Thoracic aorta (tissue), 2 donors: ENCODE measurements at regions not wholly inside any gene's neighbourhood (a gene's known extent, or its start where the extent isn't known, plus 50 kb on each side); places are given as distances from the start of the nearest gene placed in this dataset.

ENCODE experiments used
- ATAC-seq: fragments of 150-250 bp; one replicate; pipeline ENCODE4 v1.8.0; 2017; ENCODE audit warnings: low read depth; ENCODE audit not compliant: insufficient number of reproducible peaks, low FRiP score
- DNase-seq: peaks from one replicate; pipeline ENCODE4 v3.0.0-alpha.2; 2020; ENCODE audit warnings: low spot score
- H3K27ac ChIP-seq, 2 donors: fragments of 200-600 bp; sonication (generic); 1 replicate in 1 of 2; 2 replicates in 1 of 2; pipeline ENCODE4 v1.5.1; 2016; ENCODE audit warnings: mild to moderate bottlenecking in 2 of 2, moderate library complexity in 2 of 2
- H3K27me3 ChIP-seq: fragments of 200-600 bp; sonication (generic); replicated peaks from 2 replicates; pipeline ENCODE4 v1.6.0; 2016; ENCODE audit warnings: mild to moderate bottlenecking; ENCODE audit not compliant: insufficient read depth
- H3K36me3 ChIP-seq: fragments of 200-600 bp; sonication (generic); one replicate; pipeline ENCODE4 v1.5.1; 2016
- H3K4me1 ChIP-seq, 2 donors: fragments of 200-600 bp; sonication (generic); 1 replicate in 1 of 2; 2 replicates in 1 of 2; pipeline versions ENCODE4 v1.5.1 to v1.6.0; 2016; ENCODE audit warnings: low read depth in 2 of 2, mild to moderate bottlenecking in 1 of 2; ENCODE audit not compliant: control insufficient read depth in 1 of 2
- H3K4me3 ChIP-seq: fragments of 200-600 bp; sonication (generic); 2 replicates; pipeline ENCODE4 v1.5.1; 2016; ENCODE audit warnings: mild to moderate bottlenecking
- H3K9me3 ChIP-seq: fragments of 200-600 bp; sonication (generic); 2 replicates; pipeline ENCODE4 v1.5.1; 2016
- TF ChIP-seq, protein P1 (sequence below): fragments of 200-600 bp; sonication (generic); IDR thresholded peaks from one replicate; pipeline ENCODE4 v1.5.1; 2019; ENCODE audit warnings: antibody characterized with exemption

DNA sequence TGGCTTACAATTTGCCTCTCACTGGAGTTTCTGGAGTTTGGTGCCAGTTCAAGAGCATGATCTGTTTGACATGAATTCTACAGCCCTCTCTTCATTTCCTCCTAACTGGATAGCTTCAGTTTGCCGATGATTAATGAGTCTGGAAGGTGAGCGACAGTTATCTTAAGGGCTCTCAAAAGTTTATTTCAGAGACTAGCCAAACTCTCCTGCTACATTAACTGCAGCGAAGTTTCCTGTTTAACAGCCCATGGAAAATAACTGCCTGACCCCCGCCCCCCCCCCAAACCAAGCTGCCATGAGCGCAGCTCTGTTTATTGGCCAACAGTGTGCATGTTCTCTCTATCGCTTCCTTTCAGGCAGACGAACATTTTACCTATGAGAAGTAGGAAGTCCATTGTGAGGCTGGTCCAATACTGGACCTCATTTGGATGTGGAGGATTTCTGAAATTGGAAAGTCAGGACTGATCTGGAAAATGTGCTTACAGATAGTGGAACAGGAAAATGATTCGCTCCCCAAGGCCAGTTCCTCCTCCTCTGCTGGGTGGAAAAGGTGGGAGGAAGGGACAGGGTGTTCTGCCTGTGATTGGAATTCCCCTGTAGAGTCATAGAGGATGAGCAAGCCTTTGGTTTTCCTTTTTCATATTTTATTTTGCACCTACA lies 522.2 kb upstream of the JAG1 start:
- no peaks in the 10 kb centered on the region for H3K27me3 ChIP-seq
- H3K9me3 ChIP-seq = no peaks in the 10 kb centered on the region
- H3K4me3 ChIP-seq = no peak overlapping the region
- H3K36me3 ChIP-seq = no peaks in the 10 kb centered on the region
- H3K27ac ChIP-seq = no peak overlapping the region
- peaks cover 0 to 8% of the 10 kb centered on the region in 2 donors for H3K4me1 ChIP-seq
- no peak for ATAC-seq
- TF ChIP-seq, protein P1, sequence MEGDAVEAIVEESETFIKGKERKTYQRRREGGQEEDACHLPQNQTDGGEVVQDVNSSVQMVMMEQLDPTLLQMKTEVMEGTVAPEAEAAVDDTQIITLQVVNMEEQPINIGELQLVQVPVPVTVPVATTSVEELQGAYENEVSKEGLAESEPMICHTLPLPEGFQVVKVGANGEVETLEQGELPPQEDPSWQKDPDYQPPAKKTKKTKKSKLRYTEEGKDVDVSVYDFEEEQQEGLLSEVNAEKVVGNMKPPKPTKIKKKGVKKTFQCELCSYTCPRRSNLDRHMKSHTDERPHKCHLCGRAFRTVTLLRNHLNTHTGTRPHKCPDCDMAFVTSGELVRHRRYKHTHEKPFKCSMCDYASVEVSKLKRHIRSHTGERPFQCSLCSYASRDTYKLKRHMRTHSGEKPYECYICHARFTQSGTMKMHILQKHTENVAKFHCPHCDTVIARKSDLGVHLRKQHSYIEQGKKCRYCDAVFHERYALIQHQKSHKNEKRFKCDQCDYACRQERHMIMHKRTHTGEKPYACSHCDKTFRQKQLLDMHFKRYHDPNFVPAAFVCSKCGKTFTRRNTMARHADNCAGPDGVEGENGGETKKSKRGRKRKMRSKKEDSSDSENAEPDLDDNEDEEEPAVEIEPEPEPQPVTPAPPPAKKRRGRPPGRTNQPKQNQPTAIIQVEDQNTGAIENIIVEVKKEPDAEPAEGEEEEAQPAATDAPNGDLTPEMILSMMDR = no peak
- DNase-seq = no peak

DNA sequence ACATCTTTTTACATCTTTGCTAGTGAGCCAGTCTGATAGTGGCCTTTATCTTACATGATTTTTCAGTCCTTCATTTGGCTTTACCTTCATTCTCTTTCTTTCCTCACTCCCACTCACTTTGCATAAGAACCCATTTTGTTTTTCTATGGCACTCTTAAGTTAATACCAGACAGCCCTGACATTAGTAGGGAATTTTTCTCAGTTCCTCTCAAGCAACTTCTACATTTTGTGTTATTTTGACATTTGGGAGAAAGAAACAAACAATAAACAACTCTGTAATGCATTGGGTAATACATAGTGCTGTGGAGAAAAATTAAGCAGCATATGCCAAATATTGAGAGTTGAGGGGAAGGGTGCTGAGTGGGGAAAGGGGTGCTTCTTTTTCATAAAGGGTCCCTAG lies 524.1 kb upstream of the JAG1 start:
- ATAC-seq (no peak), DNase-seq (no peak)
- H3K4me1 ChIP-seq = peaks cover 0 to 8% of the 10 kb centered on the region in 2 donors
- no peaks in the 10 kb centered on the region for H3K27me3 ChIP-seq
- no peak overlapping the region for H3K27ac ChIP-seq
- H3K9me3 ChIP-seq = no peaks in the 10 kb centered on the region
- H3K36me3 ChIP-seq = no peaks in the 10 kb centered on the region
- TF ChIP-seq, protein P1 = no peak
- no peak overlapping the region for H3K4me3 ChIP-seq

DNA sequence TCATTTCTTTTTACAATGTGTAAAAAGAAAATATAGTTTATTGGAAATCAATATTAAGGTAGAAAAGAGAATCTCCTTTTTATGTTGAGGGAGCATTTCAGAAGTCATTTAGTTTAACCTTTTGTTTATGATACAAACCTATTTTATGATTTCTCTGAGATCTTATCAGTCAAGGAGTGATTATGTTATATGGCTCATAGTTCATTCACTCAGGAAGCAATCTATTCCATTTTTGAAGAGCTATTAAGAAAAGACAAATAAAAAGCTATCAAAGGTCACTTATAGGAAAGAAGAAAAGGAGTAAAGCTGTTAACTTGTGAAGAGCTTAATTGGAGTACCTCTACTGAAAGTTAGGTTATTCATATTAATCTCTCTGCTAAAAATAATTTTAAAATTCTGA lies 526.6 kb upstream of the JAG1 start:
- no peak overlapping the region for H3K4me3 ChIP-seq
- no peaks in the 10 kb centered on the region for H3K36me3 ChIP-seq
- H3K27me3 ChIP-seq = no peaks in the 10 kb centered on the region
- DNase-seq (no peak), ATAC-seq (no peak)
- TF ChIP-seq, protein P1 = no peak
- no peaks in the 10 kb centered on the region for H3K9me3 ChIP-seq
- H3K27ac ChIP-seq = no peak overlapping the region
- peaks cover 3 to 20% of the 10 kb centered on the region in 2 donors for H3K4me1 ChIP-seq

DNA sequence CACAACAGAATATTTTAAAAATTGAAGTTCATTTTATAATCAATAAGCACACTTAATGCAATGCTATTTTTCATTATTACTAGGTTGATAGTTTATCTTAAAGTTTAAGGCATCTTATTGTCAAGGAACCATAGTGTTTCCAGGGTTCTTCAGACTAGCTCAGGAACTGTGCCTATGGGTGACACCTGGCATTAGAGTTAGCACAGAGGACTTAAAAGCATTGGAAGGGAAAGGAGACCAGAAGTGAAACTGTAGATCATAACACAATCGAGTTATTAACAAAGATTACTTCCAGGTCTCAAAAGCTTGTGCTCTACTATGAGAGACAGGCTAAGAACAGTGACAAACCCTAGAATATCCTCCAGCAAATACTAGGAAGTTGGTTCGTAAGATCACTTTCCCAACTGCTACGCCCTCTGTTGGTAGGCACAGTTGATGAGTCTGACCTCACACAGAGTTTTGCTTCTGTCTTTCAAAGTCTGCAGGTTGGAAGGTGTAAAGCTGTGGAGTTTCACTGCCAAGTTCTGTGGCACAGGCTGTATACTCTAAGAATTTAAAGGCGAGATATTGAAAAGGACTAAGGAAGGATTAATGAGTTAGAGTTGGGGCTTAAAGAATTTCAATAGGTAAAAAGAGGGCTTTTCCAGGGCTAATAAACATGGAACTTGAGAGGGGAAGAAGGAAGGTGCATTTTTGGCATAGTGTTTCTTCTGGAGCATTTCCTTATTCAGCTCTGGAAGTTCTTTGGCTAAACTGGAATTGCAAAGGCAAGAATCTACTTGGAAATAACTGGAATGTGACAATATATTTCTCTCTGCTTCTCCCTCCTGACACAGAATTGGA lies 531.3 kb upstream of the JAG1 start:
- Histone ChIP-seq H3K9me3 (no peaks in the 10 kb centered on the region), H3K36me3 (no peaks in the 10 kb centered on the region), H3K4me1 (peaks cover 11 to 22% of the 10 kb centered on the region in 2 donors), H3K27me3 (no peaks in the 10 kb centered on the region), H3K27ac (peak overlapping the region; percentile 11 to 55), H3K4me3 (no peak overlapping the region)
- DNase-seq = no peak
- peak; percentile 53 for ATAC-seq
- TF ChIP-seq, protein P1 = peak; percentile 67

DNA sequence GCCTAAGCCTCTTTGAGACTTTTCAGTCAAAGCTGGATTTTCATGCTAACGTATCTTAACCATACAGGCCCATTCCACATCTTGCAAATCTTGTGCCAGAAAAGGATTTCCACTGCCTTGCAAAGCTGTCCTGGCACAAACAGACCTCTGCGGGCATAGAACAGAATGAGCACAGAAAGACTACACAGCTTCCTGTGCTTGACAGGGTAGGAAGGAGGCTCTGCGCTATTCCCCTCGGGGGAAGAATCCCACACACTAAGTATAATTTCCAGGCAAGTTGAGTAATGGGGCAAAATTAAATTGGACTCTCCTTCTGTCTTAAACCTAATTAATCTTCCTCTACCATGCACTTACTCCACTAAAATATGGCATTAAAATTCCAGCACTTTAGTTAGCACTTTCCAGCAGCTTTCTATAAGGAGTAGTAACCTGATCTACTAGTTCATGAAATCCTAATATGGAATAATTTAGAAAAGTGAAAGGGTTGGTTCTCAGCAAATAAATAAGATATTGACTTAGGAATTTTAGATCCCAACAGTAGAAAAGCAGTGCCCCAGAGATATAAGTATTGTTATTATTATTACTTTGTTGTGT lies 532.1 kb upstream of the JAG1 start:
- ATAC-seq (no peak), DNase-seq (no peak)
- Histone ChIP-seq H3K9me3 (no peaks in the 10 kb centered on the region), H3K27ac (peak overlapping the region; percentile 11 to 55), H3K27me3 (no peaks in the 10 kb centered on the region), H3K4me3 (no peak overlapping the region), H3K36me3 (no peaks in the 10 kb centered on the region), H3K4me1 (peaks cover 11 to 22% of the 10 kb centered on the region in 2 donors)
- TF ChIP-seq, protein P1 = no peak
